ENCODE measurements at regions not wholly inside any gene's neighbourhood (a gene's known extent, or its start where the extent isn't known, plus 50 kb on each side); places are given as distances from the start of the nearest gene placed in this dataset.
A peak's percentile ranks its signal among the peaks of the same experiment; 100 is the strongest.

- Histone ChIP-seq H3K27me3 (ENCODE audit: control insufficient read depth, insufficient read depth, low read length) (no peaks in the 10 kb centered on the region), H3K4me1 (ENCODE audit: control insufficient read depth, insufficient read depth, low read length) (no peaks in the 10 kb centered on the region), H3K27ac (ENCODE audit: low read length) (no peak overlapping the region), H3K36me3 (ENCODE audit: control insufficient read depth, insufficient read depth, low read length) (no peaks in the 10 kb centered on the region), H3K9me3 (ENCODE audit: control insufficient read depth, insufficient read depth, low read length) (no peaks in the 10 kb centered on the region), H3K4me3 (ENCODE audit: low read length) (no peak overlapping the region)
- no peak for DNase-seq (ENCODE audit: low read depth, low spot score)
- no CpG with 5 or more reads among the region's 10 CpGs for WGBS (ENCODE audit: insufficient coverage, insufficient read length)
Measured at GRCh38 chr1:220982686-220983085, 103.4 kb downstream of the HLX start.

GRCh38 chr1:220983877-220984635 is 104.8 kb downstream of the HLX start:
- Histone ChIP-seq H3K9me3 (ENCODE audit: control insufficient read depth, insufficient read depth, low read length) (no peaks in the 10 kb centered on the region), H3K36me3 (ENCODE audit: control insufficient read depth, insufficient read depth, low read length) (no peaks in the 10 kb centered on the region), H3K4me1 (ENCODE audit: control insufficient read depth, insufficient read depth, low read length) (no peaks in the 10 kb centered on the region), H3K27ac (ENCODE audit: low read length) (no peak overlapping the region), H3K4me3 (ENCODE audit: low read length) (no peak overlapping the region), H3K27me3 (ENCODE audit: control insufficient read depth, insufficient read depth, low read length) (no peaks in the 10 kb centered on the region)
- DNase-seq (ENCODE audit: low read depth, low spot score): peak; percentile 22
- WGBS (ENCODE audit: insufficient coverage, insufficient read length): no CpG with 5 or more reads among the region's 19 CpGs

GRCh38 chr1:220990427-220991339 is 111.4 kb downstream of the HLX start:
- Histone ChIP-seq H3K27ac (ENCODE audit: low read length) (no peak overlapping the region), H3K27me3 (ENCODE audit: control insufficient read depth, insufficient read depth, low read length) (no peaks in the 10 kb centered on the region), H3K9me3 (ENCODE audit: control insufficient read depth, insufficient read depth, low read length) (no peaks in the 10 kb centered on the region), H3K4me1 (ENCODE audit: control insufficient read depth, insufficient read depth, low read length) (no peaks in the 10 kb centered on the region), H3K4me3 (ENCODE audit: low read length) (no peak overlapping the region), H3K36me3 (ENCODE audit: control insufficient read depth, insufficient read depth, low read length) (no peaks in the 10 kb centered on the region)
- no CpG with 5 or more reads among the region's 2 CpGs for WGBS (ENCODE audit: insufficient coverage, insufficient read length)
- DNase-seq (ENCODE audit: low read depth, low spot score): no peak

GRCh38 chr1:220991506-220991905 is 112.3 kb downstream of the HLX start:
- no peak for DNase-seq (ENCODE audit: low read depth, low spot score)
- WGBS (ENCODE audit: insufficient coverage, insufficient read length): no CpG with 5 or more reads among the region's 4 CpGs
- Histone ChIP-seq H3K4me1 (ENCODE audit: control insufficient read depth, insufficient read depth, low read length) (no peaks in the 10 kb centered on the region), H3K27ac (ENCODE audit: low read length) (no peak overlapping the region), H3K27me3 (ENCODE audit: control insufficient read depth, insufficient read depth, low read length) (no peaks in the 10 kb centered on the region), H3K9me3 (ENCODE audit: control insufficient read depth, insufficient read depth, low read length) (no peaks in the 10 kb centered on the region), H3K36me3 (ENCODE audit: control insufficient read depth, insufficient read depth, low read length) (no peaks in the 10 kb centered on the region), H3K4me3 (ENCODE audit: low read length) (no peak overlapping the region)

GRCh38 chr1:220991959-220992704 is 112.9 kb downstream of the HLX start:
- Histone ChIP-seq H3K4me1 (ENCODE audit: control insufficient read depth, insufficient read depth, low read length) (no peaks in the 10 kb centered on the region), H3K36me3 (ENCODE audit: control insufficient read depth, insufficient read depth, low read length) (no peaks in the 10 kb centered on the region), H3K9me3 (ENCODE audit: control insufficient read depth, insufficient read depth, low read length) (no peaks in the 10 kb centered on the region), H3K27ac (ENCODE audit: low read length) (no peak overlapping the region), H3K27me3 (ENCODE audit: control insufficient read depth, insufficient read depth, low read length) (no peaks in the 10 kb centered on the region), H3K4me3 (ENCODE audit: low read length) (no peak overlapping the region)
- DNase-seq (ENCODE audit: low read depth, low spot score): no peak
- no CpG with 5 or more reads among the region's 13 CpGs for WGBS (ENCODE audit: insufficient coverage, insufficient read length)

GRCh38 chr1:220992705-220993052 is 113.4 kb downstream of the HLX start:
- H3K36me3 ChIP-seq (ENCODE audit: control insufficient read depth, insufficient read depth, low read length): no peaks in the 10 kb centered on the region
- no peaks in the 10 kb centered on the region for H3K4me1 ChIP-seq (ENCODE audit: control insufficient read depth, insufficient read depth, low read length)
- no peaks in the 10 kb centered on the region for H3K27me3 ChIP-seq (ENCODE audit: control insufficient read depth, insufficient read depth, low read length)
- H3K9me3 ChIP-seq (ENCODE audit: control insufficient read depth, insufficient read depth, low read length): no peaks in the 10 kb centered on the region
- no peak for DNase-seq (ENCODE audit: low read depth, low spot score)
- no CpG with 5 or more reads among the region's 3 CpGs for WGBS (ENCODE audit: insufficient coverage, insufficient read length)
- H3K4me3 ChIP-seq (ENCODE audit: low read length): no peak overlapping the region
- H3K27ac ChIP-seq (ENCODE audit: low read length): no peak overlapping the region

GRCh38 chr1:220994671-220995070 is 115.4 kb downstream of the HLX start:
- Histone ChIP-seq H3K27me3 (ENCODE audit: control insufficient read depth, insufficient read depth, low read length) (no peaks in the 10 kb centered on the region), H3K27ac (ENCODE audit: low read length) (no peak overlapping the region), H3K36me3 (ENCODE audit: control insufficient read depth, insufficient read depth, low read length) (no peaks in the 10 kb centered on the region), H3K9me3 (ENCODE audit: control insufficient read depth, insufficient read depth, low read length) (no peaks in the 10 kb centered on the region), H3K4me1 (ENCODE audit: control insufficient read depth, insufficient read depth, low read length) (no peaks in the 10 kb centered on the region), H3K4me3 (ENCODE audit: low read length) (no peak overlapping the region)
- DNase-seq (ENCODE audit: low read depth, low spot score): no peak
- WGBS (ENCODE audit: insufficient coverage, insufficient read length): no CpG with 5 or more reads among the region's 3 CpGs

GRCh38 chr1:220997791-220998190 is 118.5 kb downstream of the HLX start:
- Histone ChIP-seq H3K9me3 (ENCODE audit: control insufficient read depth, insufficient read depth, low read length) (no peaks in the 10 kb centered on the region), H3K4me3 (ENCODE audit: low read length) (no peak overlapping the region), H3K36me3 (ENCODE audit: control insufficient read depth, insufficient read depth, low read length) (no peaks in the 10 kb centered on the region), H3K27ac (ENCODE audit: low read length) (no peak overlapping the region), H3K4me1 (ENCODE audit: control insufficient read depth, insufficient read depth, low read length) (no peaks in the 10 kb centered on the region), H3K27me3 (ENCODE audit: control insufficient read depth, insufficient read depth, low read length) (no peaks in the 10 kb centered on the region)
- no CpG with 5 or more reads among the region's 3 CpGs for WGBS (ENCODE audit: insufficient coverage, insufficient read length)
- DNase-seq (ENCODE audit: low read depth, low spot score): no peak

GRCh38 chr1:220999872-221000863 is 120.9 kb downstream of the HLX start:
- no peaks in the 10 kb centered on the region for H3K4me1 ChIP-seq (ENCODE audit: control insufficient read depth, insufficient read depth, low read length)
- no peak overlapping the region for H3K27ac ChIP-seq (ENCODE audit: low read length)
- H3K9me3 ChIP-seq (ENCODE audit: control insufficient read depth, insufficient read depth, low read length): no peaks in the 10 kb centered on the region
- no peak overlapping the region for H3K4me3 ChIP-seq (ENCODE audit: low read length)
- H3K36me3 ChIP-seq (ENCODE audit: control insufficient read depth, insufficient read depth, low read length): no peaks in the 10 kb centered on the region
- no peaks in the 10 kb centered on the region for H3K27me3 ChIP-seq (ENCODE audit: control insufficient read depth, insufficient read depth, low read length)
- WGBS (ENCODE audit: insufficient coverage, insufficient read length): no CpG with 5 or more reads among the region's 6 CpGs
- no peak for DNase-seq (ENCODE audit: low read depth, low spot score)

Measured in iPS DF 6.9 (cell line).